GM18505 (cell line): ENCODE measurements at regions not wholly inside any gene's neighbourhood (a gene's known extent, or its start where the extent isn't known, plus 50 kb on each side); places are given as distances from the start of the nearest gene placed in this dataset.

Experiments
- ATAC-seq: cut with Tn5 transposase; IDR thresholded peaks from one replicate; pipeline ENCODE4 v1.9.1; 2021; ENCODE audit not compliant: unreplicated experiment
- POLR2A ChIP-seq: IDR thresholded peaks from 4 replicates; pipeline ENCODE4 v1.6.1; 2011; ENCODE audit warnings: borderline replicate concordance; ENCODE audit not compliant: insufficient read depth, insufficient read length; ENCODE audit errors: extremely low read depth

DNA sequence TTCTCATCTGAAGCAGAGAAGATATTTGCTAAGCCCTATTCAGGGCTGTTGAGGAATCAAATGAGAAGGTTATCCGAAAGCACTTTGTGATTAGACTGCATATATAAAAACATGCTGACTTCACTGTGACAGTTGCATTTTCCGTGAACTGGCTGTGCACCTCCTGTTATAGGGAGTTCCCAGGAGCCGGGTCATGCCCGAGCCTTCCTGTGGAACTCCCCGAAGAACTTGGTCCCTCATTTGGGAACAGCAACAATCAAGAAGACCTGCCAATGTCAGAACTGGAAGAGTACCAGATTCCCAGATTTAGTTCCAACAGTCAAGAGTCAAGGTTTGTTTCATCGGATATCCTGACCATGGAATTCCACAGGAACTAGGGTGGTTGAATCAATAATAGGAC is 130.4 kb upstream of the RAI14 start:
- TF ChIP-seq POLR2A: no peak
- ATAC-seq: no peak

DNA sequence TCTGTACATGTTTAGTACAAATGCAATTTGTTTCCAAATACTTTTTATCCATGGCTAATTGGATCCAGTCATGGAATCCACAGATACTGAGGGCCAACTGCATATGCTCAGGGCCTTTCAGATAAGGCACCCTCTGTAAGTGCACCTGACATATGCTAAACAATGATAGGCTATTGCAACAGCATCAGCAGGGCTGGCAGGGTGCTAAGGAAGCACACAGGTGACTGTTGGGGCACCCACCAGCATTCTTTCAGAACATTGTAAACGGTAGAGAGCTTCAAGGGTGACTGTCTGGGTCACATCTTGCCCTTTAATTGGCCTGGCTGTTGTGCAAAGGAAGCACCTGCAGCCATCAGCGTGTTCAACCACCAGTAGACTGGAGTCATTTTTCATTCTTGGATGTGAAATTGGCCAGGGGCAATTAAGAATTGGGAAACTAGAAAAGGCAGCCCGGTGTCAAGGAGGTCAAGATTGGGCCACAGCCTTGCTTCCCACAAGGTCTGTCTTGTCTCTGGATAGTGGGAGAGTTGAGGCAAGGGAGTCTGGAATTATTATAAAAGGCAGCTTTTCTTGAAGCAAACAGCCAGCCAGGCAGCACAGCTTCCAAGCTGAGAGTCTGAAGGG is 129.3 kb upstream of the RAI14 start:
- ATAC-seq: no peak
- TF ChIP-seq POLR2A: no peak

- ATAC-seq: no peak
- no peak for TF ChIP-seq POLR2A
Observed at GRCh38 chr5:34529581-34530331, 126.4 kb upstream of the RAI14 start.

DNA sequence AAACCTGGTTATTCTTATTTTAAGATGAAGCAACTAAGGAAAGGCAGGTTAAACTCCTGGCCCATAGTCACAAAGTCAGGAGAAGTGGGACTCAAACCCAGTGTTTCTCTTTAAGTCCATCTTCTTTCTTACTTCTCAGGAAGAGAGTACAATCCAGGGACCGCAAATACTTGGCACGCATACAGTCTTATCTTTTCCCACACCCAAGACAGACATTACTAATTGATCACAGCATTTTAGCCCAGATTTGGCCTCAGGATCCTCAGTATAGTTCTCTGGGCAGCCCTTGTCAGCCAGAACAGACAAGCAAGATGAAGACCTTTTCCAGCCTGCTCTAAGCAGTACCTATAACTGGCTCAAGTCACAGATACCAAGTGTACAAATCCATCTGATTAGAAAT is 125.5 kb upstream of the RAI14 start:
- no peak for TF ChIP-seq POLR2A
- ATAC-seq: no peak

GRCh38 chr5:34531751-34532360 is 124.3 kb upstream of the RAI14 start:
- ATAC-seq: no peak
- no peak for TF ChIP-seq POLR2A

- TF ChIP-seq POLR2A: no peak
- ATAC-seq: peak; percentile 79
Observed at GRCh38 chr5:34533582-34534522, 122.3 kb upstream of the RAI14 start.

DNA sequence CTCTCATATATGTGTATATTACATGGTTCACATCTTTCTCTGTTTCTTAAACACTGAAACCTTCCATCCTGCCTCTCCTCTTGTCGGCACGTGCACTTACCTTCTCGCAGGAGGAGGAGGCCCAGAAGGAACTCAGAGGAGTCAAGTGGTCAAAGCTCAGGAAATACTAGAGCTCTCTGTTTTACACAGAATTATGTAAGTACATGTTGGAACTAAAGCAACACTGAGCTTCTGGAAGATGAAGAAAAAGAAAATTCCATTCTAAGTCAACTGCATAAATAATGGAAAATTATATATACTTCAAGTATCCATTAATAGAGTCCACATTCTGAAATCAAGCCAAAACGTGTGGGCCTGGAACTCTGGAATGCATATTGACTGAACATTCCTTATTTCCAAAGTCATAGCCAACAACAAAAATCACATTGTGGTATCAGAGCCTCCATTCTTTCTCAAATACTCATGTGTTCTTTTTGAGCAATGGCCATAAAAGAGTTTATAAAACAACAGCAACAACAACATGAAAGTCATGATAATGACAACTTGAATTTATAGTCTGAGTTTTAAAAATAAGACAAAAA is 121.5 kb upstream of the RAI14 start:
- no peak for ATAC-seq

GRCh38 chr5:34535433-34535832 is 120.7 kb upstream of the RAI14 start:
- no peak for TF ChIP-seq POLR2A
- ATAC-seq: no peak

More for the DNA sequence above, 121.5 kb upstream of the RAI14 start:
- TF ChIP-seq POLR2A: no peak

GRCh38 chr5:34535944-34536623 is 120.0 kb upstream of the RAI14 start:
- ATAC-seq: no peak
- TF ChIP-seq POLR2A: no peak

GRCh38 chr5:34536699-34537098 is 119.4 kb upstream of the RAI14 start:
- no peak for TF ChIP-seq POLR2A
- no peak for ATAC-seq

DNA sequence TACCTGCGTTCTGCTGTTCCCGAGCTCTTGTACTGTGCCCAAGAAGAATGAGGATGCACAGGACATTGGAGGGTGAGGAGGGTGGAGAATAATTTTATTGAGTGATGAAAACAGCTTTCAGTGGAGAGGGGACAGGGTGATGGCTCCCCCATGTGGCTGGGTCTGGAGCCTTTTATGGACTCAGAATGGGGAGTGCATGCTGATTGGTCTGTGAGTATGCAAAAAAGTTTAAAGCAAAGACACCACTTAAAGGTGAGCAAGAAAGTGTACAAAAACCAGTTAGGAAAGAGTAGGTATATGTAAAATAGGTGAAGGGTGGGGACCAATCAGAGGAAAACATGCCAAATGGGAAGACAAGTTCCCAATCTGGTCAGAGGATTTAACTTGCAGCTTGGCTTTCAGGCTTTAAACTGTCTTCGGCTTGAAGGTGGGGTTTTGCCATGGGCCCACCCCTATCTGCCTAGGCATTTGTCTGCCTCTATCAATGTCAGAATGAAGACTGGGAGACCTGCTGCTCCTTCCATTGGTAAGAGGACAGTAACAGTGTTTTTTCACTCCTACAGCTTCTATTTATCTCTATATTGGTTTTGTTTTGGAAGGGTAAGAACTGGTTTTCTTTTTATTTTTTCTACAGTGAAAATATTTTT is 118.0 kb upstream of the RAI14 start:
- TF ChIP-seq POLR2A: no peak

DNA sequence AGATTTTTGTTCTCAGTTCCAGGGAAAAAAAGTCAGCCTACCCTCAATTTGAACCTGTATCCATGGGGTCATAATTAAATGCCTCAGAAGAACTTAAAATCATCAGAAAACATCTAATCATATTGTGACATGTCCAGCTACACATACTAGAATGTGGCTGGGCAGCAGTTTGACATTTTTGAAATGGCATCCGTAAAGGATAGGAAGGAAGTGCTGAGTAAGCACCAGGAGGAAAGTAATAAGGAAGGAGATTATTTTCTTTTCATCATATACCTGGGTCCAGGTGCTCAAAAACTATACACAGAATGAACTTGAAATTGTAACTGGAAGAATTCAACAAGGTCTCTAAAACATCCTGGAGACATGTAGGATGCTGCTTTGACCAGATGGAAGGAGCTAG is 116.9 kb upstream of the RAI14 start:
- no peak for ATAC-seq

More for the DNA sequence above, 118.0 kb upstream of the RAI14 start:
- ATAC-seq: no peak

More for the DNA sequence above, 116.9 kb upstream of the RAI14 start:
- TF ChIP-seq POLR2A: no peak
